ENCODE measurements at regions not wholly inside any gene's neighbourhood (a gene's known extent, or its start where the extent isn't known, plus 50 kb on each side); places are given as distances from the start of the nearest gene placed in this dataset.

DNA sequence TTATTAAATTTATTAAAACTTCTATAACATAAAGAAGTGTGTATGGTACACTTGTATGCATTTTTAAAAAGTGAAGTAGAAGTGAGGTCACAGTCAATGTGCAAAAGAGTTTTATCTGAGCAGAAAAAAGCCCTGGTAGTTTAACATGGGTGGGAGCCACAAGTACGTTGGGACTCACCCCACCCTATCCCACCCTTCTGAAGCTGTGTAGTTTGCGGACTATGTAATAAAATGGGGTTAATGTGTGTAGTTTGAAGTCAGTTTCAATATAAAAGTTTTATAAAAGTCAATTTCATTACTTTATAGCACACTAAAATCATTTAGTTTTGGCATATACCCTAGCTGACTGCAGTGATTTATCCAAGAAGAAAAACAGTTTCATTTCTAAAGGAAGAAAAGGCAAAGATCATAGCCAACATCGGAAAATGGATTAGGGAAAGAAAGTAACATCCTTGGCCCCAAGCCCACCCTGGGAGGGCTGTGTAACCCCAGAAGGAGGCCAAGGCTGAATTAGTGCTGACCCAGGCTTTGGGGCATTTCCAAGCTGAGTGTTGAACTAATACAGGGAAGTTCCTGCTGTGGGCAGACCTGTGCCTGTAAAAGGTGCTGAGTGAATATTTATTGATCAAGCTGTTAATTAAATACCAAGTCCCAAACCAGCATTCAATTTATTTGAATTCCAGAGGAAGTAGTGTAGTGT is 398.6 kb upstream of the ADAMTSL1 start:
- DNase-seq = no peak

GRCh38 chr9:18077941-18078678 is 395.8 kb upstream of the ADAMTSL1 start:
- DNase-seq = no peak

- DNase-seq = no peak
Observed at GRCh38 chr9:18092138-18092537, 381.8 kb upstream of the ADAMTSL1 start.

DNA sequence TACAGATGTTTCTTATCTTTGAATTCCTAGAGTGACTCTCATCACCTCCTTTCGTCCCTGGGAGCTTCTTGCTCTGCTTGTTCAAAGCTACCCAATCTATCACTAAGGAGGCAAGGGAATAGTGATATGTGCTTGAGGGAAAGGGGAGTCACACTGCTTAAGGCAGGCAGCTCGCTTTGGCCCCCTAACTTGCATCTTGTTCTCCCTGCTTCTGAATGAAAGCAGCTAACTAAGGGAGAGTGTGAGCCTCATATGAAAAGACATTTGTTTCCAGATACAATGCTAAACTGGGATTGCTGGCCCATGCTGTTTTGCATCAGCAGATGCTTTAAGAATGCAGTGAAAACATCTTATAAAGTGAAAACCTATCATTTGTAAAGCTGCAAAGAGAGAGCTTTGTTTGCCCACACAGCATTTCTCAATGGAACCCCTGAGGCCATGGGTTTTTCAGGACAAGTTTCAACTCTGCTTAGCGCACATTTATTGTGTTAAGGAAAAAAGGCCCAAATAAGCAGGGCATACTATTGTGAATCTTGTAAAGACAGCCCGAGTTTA is 367.9 kb upstream of the ADAMTSL1 start:
- DNase-seq = no peak

GRCh38 chr9:18109675-18110074 is 364.3 kb upstream of the ADAMTSL1 start:
- DNase-seq = no peak

- no peak for DNase-seq
Observed at GRCh38 chr9:18111146-18111545, 362.8 kb upstream of the ADAMTSL1 start.

GRCh38 chr9:18114559-18115475 is 359.1 kb upstream of the ADAMTSL1 start:
- DNase-seq = no peak

DNA sequence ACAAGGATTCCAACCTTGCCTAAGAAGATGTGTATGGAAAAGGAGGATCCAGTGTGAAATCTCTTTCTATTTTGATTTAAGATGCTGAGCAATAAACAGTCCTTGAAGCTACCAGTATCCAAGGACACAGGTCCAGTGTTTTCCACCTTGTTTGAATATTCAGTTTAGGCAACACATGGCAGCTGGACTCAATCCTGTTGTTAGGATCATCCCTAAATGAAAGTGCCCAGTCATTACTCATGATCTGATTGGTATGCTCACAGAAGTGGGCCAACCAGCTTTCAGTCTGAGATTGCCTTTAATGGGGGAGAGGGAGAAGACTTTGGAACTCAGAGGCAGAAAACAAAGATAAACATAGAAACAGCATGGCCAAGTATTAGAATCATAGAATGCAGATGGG is 355.7 kb upstream of the ADAMTSL1 start:
- DNase-seq = no peak

DNA sequence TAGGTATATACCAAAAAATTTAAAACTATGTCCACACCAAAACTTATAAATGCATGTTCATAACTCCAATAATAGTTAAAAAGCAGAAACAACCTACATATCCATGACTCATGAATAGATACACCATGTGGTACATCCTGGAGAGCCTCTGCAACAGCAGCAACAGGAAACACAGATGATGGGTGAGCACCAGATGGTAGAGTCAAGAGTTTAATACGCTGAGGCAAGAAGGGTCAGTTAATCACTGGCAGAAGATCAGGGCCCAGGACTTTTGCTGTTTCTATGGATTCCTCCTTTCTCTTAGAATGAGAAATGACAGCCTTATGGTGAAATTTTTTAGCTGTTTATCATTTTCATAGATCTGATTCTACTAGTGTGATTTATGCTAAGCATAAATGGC is 351.8 kb upstream of the ADAMTSL1 start:
- DNase-seq = no peak

DNA sequence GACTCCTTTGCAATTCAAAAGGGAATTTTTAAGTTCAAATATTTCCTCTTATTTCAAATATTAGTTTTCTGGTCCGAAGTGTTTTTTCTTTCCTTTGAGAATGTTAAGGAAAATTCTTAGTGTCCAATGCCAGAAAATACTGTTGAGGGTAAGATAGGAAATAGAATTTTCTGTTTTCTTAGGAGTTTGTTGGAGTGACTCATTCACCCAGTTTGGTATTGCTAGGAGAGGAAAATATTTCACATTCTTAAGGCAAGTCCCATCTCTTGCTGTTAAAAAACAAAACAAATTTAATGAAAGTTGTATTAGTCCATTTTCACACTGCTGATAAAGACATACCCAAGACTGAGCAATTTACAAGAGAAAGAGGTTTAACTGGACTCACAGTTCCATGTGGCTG is 349.2 kb upstream of the ADAMTSL1 start:
- DNase-seq = no peak

GRCh38 chr9:18126831-18127498 is 347.0 kb upstream of the ADAMTSL1 start:
- DNase-seq = no peak

DNA sequence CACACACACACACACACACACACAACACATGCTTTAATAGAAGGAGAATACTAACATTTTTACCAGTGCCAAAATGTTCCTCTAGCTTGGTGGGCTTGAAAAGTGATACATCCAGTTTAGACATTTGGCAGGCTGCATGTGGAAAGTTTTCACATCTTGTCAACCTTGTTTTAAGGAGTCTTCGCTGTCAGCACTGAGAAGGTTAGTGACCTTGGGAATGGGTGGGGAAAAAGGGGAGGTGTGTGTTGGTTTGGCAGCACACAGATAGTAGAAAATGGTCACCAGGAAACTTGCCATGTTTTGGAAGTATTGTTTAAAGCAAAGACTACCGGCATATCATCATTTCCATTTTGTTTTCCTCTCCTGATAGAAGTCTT is 346.5 kb upstream of the ADAMTSL1 start:
- DNase-seq = no peak

GRCh38 chr9:18129809-18130334 is 344.1 kb upstream of the ADAMTSL1 start:
- DNase-seq = no peak

DNA sequence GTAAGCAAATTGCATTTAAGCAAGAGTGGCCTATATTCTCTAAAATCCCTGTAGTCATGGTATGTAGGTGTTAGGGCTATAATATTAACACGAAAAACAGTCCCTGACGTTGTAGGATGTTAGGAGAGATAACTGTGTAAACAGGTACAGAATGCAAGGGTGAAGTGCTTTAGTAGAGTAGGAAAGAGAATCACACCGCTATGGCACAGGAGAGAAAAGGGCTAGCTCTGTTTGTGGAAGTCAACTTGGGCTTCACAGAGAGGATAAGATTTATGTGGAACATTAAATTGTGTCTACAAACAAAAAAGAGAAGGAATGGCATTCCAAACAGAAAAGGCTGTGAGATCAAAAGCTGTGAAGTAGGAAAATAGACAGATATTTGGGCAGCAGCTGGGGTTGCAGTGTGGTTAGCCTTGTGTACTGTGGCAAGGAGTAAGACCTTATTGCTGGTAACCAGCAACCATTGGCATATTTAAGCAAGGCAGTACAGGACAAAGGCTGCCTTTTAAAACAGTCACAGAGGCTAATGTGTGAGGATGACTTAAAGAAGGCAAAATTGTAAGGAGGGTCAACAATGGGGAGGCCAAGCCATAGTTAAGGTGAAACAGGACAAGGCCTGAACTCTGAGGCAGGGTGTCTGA is 337.5 kb upstream of the ADAMTSL1 start:
- DNase-seq = no peak

DNA sequence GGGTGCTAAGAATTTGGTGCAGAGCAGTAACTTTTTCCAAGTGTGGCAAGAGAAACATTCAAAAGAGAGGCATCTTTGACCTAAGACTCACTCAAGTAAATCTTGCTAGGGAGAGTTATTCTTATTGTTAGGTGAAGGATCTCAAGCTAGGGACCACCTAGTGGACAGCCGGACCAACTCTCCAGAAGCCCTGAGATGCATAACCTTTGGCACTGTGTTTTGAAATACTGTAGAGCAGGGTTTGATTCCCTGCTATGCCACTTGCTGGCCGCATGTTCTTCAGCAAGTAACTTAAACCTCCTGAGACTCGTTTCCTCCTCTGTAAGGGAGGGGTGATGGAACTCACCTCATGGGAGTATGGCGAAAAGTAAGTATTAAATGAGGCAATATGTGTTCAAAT is 336.1 kb upstream of the ADAMTSL1 start:
- no peak for DNase-seq

DNA sequence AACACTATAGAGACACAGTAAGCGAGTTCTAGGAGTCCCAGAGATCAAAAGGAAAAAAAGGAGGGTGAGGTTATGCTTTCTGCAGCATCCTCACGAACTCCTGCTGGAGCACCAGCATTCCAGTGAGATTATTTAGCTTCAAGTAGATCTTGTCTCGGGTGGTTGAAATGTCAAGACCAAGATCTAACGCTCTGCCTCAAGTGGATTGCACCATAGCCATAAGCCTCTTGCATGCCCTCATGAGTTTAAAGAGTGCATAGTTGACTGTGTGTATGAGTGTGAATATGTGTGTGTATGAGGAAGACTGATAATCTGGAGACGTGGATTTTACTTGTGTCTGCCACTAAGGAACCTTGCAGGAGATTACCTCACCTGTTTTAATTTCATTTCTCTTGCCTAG is 335.3 kb upstream of the ADAMTSL1 start:
- DNase-seq = no peak

DNA sequence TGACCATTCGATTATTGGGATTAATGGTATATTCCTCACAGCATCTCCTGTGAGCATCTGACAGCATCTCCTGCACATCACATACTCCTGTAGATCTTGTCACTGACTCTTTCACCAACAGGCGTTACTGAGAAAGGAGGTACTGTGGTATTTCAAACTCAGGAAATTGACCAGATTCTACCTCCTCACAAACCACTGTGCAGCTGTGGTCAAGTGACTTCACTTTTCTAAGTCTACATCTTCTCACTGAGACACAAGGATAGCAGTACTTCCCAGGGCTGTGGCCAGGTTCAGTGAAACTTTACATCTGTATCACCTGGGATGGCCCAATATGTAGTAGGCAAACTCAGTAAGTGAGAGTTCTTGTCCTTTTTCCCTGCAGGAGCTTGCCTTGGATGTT is 332.3 kb upstream of the ADAMTSL1 start:
- no peak for DNase-seq

GRCh38 chr9:18143073-18143745 is 330.7 kb upstream of the ADAMTSL1 start:
- DNase-seq = no peak

DNA sequence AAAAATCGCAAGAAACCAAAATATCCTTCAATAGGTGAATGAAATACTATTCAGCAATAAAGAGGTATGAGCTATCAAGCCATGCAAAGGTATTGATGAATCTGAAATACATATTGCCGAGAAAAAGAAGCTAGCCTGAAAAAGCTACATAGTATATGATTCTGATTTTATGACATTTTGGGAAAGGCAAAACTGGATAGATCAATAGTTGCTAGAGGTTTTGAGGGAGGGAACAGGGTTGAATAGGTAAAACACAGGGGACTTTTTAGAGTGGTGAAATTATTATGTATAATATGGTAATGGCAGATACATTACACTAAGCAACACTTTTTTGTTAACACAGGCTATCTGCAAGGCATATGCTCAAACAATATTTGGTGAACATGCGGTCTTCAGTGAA is 327.6 kb upstream of the ADAMTSL1 start:
- DNase-seq = no peak

- DNase-seq = no peak
Observed at GRCh38 chr9:18149471-18150011, 324.4 kb upstream of the ADAMTSL1 start.

GRCh38 chr9:18154661-18155060 is 319.3 kb upstream of the ADAMTSL1 start:
- no peak for DNase-seq

Data from NCI-H1105 treated with DMSO at 0.1 percent for 48 hours (cell line).